Non-pigmented ciliary epithelial cell (primary cell): ENCODE measurements at regions not wholly inside any gene's neighbourhood (a gene's known extent, or its start where the extent isn't known, plus 50 kb on each side); places are given as distances from the start of the nearest gene placed in this dataset.
"Not testable (repeated sequence)": the region's sequence is repeated elsewhere in the genome, so short reads cannot be mapped to it uniquely, and the experiment has no call there.

ENCODE experiments used
- DNase-seq: peaks from one replicate; pipeline ENCODE4 v3.0.0-alpha.2; 2010; ENCODE audit warnings: low read depth

DNA sequence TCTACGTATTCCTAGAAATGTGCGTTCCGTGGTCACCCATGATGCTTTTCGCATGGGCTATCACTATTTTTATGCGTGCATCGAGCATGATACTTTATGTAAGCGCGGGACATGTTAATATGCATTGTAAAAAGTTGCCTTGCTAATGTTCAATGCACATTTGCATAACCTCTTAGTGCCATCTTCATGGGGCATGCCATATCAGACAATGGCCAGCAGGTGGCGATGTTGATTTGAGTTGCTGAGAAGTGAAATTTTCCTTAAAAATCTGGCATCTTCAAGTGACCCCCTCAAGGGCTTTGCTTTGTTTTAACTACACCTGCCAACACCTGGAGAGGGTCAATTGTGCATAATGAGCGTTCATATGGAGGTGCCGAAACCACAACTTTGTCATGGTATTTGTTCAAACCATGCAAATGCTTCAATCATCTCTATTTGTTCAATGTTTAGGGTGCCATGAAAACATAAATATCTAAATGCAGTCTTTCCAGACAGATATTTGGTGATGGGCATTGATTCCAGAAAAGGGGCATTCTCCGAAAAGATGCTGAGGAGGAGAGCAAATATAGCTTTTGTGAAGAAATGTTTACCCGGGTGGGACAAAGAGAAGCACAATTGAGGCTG is 833.9 kb upstream of the PRKX start:
- peak; percentile 1 for DNase-seq

DNA sequence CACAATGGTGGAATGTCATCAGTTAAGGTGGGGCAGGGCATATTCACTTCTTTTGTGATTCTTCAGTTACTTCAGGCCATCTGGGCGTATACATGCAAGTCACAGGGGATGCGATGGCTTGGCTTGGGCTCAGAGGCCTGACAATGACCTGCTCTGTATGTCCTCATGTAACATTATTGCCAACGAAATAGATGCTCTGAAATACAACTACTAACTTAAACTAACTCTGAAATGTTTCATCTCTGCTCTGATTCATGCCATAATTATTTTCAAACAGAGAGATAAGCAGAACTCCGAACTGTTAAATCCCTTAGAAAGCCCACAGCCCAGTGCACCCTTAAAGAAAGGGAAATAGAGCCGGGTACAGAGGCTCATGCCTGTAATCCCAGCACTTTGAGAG is 832.7 kb upstream of the PRKX start:
- not testable (repeated sequence) for DNase-seq

DNA sequence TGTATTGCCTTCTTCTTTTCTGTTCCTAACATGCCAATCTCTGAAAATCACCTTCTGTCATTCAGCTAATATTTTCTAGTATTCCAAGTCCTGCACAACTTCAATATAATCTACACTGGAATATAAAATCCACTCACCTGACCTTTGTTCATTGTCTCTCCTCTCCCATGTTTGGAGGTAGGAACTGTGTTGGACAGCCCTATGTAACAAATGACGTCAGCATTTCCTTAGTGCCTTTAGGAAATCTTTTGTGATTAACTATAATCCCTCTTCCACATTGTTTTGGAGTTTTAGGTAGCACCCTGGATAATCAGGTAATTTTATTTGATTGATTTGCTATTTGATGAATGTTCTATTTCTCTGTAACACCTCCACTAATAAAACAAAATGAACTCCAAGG is 814.8 kb upstream of the PRKX start:
- DNase-seq = no peak

DNA sequence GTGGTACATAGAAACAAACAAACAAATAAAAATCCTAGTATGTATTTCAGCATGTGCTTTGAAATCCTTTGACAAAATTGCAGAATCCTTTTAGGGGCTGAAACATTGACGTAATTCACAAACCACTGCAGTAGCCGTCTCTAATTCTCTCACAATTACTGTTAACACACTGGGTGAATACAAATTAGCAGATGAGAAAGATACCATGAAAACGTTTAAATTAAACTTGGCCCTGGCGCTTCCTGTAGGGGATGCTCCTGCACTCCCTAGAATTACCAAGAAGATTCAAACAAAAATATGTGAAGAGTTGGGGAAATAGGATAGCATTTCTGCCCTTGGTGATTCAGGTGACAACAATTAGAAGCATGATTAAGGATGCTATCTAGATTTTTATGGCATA is 772.5 kb upstream of the PRKX start:
- DNase-seq = no peak

DNA sequence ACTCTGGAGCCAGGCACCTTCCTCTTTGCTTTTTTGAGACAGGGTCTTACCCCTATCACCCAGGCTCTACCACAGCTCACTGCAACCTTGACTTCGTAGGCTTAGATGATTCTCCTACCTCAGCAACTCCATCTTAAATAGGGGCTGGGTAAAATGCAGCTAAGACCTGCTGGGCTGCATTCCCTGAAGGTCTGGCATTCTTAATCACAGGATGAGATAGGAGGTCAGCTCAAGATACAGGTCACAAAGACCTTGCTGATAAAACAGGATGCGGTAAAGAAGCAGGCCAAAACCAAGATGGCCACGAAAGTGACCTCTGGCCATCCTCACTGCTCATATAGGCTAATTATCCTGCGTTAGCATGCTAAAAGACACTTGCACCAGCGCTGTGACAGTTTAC is 770.8 kb upstream of the PRKX start:
- no peak for DNase-seq

DNA sequence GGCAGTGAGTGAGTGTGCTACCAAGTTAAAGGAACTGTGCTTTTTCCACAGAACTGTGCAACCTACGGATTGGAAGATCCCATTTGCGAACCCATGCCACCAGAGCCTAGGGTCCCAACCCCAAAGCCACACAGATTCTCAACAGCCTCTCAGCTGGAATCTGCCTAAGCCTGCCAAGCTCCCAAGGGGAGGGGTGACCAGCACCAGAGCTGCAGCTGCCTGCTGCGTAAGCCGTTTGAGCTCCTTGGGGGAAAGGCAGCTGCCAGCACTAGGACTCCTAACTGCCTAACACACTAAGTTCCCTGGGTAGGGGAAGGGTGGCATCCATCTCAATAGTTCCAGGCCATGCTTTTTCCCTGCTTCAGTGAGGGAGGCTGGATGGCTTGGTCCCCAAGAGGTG is 738.1 kb upstream of the PRKX start:
- DNase-seq = no peak

DNA sequence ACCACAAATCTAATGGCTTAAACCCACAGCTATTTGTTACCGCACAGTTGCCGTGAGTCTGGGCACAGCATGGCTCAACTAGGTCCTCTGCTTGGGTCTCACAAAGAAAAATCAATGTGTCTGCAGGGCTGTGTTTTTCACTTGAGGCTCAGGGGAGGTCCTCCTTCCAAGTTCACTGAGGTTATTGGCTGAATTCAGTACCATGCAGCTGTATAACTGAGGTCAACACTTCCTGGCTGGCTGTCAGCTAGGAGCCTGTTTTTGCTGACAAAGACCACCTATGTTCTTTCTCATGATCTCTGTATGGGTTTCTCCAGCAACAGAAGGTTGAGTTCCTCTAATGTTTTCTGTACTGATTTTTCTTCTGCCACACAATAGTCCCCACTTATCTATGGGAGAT is 736.7 kb upstream of the PRKX start:
- DNase-seq = no peak

DNA sequence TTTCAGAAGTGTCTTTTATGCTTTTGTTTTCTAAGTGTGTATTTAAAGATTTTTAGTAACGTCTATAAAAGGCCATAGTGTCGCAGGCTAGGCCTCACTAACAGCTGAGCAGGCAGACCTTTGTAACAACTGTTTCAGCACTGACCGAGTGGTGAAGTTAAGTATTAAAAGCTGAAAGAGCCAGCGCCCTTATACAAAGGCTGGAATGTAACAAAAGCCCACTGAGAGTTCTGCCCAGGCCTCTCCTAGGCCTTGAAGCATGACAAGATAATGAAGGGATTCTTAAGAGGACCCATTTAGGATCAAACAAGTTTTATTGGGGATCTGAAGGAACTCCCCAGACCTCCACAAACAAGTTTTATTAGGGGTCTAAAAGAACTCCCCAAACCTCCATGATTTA is 722.5 kb upstream of the PRKX start:
- DNase-seq = no peak

DNA sequence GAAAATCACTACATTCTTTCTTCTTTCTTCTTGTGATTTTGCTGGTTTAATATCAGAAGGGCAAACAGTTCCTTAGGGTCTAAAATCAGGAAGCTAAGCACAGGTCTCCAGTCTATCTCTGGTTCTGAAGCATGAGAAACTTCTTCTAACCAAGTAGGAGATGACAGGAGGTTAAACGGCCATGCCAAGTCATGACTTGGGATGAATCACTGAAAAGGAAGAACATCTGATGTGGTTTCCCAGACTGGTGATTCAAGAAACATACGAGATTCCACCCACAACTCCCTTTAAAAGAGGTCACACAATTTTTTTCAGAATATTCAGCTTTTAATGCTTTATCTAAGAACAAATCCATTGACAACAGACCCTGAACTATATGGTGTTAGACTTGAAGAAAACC is 684.0 kb upstream of the PRKX start:
- no peak for DNase-seq

DNA sequence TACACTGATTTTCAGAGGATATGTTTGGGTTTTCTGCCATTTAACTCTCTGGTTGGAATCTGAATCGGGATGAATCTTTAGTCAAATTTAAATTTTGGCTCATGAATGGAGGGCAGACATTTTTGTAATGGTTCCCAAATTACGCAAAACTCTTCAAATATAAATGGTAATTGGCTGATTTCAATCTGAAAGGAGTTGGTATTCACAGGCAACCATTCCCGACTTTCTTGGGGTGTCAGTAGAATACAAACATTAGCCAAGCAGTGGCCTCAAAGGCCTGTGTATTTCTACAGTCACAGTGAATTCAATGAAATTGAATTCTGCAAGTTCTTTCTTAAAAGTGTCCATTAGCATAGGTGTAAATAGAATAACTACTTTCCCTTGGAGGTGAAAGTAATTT is 668.8 kb upstream of the PRKX start:
- no peak for DNase-seq

DNA sequence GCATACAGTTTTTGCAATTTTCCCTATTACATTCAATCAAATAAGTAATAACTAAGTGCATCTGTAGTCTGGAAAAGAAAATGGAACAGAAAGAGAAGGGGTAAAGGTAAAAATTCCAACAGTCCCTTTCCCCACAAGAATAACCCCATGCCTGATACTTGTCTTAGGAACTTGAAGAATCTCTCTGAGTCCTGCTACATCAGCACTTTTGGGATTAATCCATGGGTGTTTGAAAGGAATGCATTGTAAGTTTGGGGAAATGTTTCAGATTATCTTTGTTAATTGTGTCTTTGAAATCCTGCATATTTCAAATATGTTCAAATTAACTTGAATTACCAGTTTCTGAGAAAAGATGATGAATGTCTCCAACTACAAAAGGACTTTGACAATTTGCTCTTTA is 667.3 kb upstream of the PRKX start:
- DNase-seq = no peak

DNA sequence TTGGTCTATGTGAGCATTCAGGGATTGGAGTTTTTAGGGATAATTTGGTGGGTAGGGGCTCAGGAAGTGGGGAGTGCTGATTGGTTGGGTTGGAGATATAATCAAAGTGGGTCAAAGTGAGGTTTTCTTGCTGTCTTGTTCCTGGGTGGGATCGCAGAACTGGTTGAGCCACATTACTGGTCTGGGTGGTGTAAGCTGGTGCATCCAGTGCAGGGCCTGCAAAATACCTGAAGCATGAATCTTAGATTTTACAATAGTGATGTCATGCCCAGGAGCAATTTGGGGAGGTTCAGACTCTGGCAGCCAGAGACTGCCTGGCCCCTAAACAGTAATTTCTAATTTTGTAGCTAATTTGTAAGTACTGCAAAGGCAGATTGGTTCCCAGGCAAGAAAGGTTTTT is 665.6 kb upstream of the PRKX start:
- DNase-seq = no peak

DNA sequence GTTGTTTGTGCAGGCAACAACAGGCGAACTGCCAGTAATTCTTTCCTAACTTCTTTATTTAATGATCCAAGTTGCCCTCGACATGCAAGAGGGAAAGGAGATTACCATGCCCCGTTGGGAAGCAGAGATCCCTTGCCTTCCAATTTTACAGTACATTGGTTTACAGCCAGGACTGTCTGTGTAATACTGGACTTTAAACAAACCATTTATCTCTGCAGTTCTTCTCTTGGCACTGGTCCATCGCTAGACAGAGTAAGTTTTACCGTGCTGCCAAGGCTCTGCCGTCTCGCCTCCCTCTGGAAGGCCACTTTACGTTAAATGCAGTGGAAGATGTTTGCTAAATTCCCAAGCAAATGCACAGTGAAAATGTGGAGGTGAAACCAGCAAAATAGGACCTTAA is 660.3 kb upstream of the PRKX start:
- DNase-seq = no peak

DNA sequence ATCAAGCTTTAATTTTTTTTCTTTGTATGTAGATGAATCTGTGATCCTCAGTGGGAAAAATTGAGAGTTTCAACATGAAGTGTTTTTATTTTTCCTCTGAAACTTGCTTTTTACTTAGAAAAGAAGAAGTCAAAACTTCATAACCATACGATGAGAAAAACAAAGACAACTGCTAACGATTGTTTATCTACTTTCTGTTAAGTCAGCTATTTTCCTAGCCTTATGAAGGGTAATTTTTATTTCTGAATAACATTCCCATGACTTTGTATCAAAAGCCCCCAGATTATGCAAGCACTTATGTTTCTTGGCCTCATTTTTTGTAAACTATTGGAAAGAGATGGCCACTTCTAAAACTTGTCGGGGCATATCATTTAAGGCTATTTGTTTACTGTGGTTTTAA is 645.1 kb upstream of the PRKX start:
- DNase-seq = no peak

DNA sequence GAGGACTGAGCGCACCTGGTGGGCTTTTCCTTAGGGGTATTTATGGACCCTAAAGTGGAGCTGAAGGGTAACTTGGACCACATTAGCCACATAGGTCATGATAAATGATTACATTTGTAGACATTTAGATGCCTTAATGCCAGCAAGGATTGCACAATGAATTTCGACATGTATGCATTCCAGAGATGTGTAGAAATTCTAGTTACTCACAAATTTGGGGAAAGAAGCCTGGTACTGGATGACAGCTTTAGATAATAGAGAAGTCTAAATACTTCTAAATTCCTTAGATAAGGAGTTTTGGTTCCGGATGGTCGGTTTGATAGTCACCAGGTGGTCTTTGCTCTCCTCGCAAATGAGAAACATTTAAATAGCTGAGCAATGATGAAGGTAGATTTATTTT is 609.5 kb upstream of the PRKX start:
- no peak for DNase-seq

DNA sequence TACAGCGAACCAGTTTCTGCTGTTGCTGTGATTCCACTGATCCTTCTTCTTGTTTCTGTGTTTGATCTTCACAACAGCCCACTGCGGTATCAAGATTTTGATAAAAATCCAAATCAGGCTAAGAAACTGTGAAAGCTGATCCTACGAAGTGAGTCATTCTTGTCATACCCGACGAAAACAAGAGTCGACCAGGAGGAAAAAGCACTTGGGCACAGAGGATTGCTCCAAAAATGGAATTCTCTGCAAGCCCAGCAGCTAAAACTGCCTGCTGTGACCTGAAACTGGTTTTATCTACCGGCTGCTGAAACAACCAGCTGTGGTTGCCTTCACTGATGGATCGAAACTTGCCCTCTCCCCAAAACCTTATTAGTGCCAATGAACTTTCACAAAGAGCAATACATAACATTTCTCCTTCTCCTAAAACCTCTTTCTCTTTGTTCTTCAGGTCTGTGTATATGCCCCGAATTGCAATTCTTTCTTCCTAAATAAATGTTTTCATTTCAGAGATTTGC is 607.0 kb upstream of the PRKX start:
- DNase-seq = no peak

DNA sequence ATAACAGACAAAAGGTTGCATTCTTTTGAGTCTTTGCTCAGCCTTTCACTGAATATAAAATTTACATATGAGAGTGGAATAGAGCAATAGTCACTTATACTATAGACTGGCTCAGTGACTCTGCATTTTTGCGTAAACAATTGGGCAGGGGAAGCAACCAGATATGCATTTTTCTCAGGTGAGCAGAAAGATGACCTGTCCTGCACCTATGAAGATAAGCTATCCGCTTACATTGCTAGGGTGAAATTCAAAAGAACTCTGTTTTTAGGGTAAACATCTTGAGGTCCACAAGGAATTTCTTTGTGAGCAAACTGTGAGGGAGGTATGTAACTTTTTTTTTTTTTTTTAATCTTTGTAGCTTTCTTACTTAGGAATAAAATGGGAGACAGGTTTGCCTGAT is 602.4 kb upstream of the PRKX start:
- DNase-seq = no peak

DNA sequence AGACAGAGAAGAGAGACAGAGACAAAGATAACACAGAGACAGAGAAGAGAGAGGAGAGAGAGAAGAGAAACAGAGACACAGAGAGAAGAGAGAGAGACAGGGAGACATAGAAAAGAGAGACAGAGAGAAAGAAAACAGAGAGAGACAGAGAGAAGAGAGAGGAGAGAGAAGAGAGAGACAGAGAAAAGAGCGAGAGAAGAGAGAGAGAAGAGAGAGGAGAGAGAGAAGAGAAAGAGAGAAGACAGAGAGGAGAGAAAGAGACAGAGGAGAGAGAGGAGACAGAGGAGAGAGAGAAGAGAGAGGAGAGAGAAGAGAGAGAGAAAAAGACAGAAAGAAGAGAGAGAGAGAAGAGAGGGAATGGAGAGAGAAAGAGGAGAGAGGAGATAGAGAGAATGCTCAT is 601.1 kb upstream of the PRKX start:
- DNase-seq = no peak

DNA sequence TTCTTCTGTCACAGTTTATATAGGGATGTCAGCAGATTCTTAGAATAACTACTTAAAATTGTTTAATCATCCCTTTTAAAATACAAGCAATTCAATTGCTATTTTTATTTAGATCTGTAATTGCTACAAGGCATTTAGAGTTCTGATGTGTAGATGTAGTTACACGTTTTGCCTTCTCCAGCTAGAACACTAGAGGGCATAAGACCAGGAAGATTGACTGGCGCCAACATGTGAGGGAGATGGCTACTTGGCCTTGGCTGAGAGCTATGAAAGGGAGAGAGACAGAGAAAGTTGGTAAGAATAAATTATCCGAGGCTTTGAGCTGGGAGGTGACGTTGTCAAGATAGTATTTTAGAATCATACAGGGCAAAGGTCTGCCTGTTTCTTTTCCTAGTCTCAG is 563.7 kb upstream of the PRKX start:
- DNase-seq = no peak

DNA sequence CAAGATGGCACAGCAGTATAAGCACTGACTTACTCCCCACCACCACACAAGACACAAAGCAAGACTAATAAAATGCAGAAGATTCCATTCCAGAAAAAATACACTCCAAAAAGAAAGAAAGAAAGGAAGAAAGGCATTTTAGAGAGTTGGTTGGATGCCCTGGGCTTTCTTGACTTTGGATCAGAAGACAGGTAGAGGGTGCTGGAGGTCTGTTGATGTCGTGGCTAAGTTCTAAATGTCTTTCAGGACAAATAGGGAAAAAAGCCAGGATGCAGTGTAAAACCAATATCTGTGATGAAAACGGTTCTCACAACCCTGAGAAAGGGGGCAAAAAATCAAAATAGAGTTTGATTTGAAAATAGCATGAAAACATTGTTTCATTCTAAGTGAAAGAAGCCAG is 555.2 kb upstream of the PRKX start:
- no peak for DNase-seq

DNA sequence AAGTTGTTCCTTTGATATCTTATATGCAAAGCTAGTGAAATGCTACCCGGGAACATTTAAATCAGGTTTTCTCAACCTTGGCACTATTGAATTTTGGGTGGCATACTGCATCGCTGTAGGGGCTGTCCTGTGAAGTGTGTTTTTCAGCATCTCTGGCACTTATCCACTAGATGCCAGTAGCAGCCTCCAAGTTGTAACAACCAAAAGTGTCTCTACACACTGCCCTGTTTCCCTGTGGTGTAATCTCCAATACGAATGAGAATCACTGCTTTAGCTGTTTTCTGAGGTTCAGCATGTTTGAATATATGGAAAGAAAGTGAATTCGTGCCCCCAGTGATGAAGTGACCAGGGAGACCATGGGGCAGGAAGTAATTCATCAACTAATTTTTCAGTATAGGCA is 551.6 kb upstream of the PRKX start:
- no peak for DNase-seq

DNA sequence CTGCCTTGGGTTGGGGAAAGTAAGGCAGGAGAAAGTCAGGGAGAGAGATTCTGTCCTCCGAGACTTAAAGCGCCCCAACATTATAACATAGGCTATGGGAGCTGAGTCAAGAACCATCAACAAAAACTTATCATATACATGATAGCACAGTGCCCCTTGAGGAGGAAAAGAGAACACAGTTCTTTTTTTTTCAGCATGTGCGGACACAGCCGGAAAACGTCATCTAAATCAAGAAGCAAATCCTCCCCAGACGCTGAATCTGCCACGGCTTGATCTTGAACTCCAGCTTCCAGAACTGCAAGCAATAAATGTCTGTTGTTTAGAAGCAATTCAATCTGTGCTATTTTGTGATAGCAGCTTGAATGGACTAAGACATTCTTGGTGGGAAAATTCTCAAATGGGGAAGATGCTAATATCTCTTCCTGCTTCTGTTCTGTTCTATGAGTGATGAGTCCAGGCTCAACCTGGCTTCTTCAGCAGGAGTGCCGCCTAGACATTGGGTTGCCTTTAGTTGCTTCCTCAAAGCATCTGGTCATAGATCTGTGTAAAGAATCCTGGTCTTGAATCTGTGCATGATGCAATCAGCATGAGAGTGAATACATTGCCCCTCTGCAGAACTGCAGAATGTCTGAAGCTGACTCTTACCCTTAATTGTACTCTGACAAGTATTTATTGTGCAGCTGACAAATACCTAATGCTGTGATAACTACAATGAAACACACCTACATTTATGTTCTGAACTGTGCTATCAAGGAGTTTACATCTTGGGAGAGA is 549.8 kb upstream of the PRKX start:
- DNase-seq = no peak

DNA sequence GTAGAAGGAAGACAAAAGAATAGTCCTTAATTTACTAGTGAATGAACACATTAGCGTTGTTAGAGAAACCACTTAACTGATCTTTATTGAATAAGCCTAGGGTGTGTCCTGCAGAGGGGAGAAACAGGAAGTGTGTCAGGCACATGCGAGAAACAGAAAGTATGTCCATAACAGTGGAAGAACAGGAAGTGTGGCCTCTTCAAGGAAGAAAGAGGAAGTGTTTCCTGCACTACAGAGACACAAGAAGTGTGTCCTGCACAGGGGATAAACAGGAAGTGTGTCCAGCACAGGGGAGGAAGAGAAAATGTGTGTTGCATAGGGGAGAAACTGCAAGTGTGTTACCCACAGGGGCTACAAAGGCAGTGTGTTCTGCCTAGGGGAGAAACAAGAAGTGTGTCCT is 539.6 kb upstream of the PRKX start:
- no peak for DNase-seq

DNA sequence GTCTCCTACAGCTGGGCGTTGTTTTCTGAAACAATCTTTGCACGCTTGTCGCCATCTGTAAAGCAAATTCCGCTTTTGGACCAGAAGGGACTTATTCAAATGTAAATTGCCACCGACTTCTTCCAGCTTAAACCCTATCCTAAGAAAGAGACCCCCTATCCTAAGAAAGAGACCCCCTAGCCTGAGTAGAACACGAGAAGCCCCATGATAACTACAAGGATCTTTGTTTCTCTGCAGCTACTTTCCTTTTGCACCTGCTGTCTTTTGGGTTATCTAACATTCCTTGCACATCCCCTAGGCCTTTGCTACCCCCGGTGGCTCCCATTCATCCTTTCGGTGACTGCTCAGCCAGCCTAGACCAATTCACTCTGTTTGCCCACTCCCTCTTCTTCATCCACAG is 536.0 kb upstream of the PRKX start:
- no peak for DNase-seq
